Upper lobe of left lung (tissue), 6 donors: ENCODE measurements at regions not wholly inside any gene's neighbourhood (a gene's known extent, or its start where the extent isn't known, plus 50 kb on each side); places are given as distances from the start of the nearest gene placed in this dataset.

Source experiments
- ATAC-seq, 2 donors: fragments of 200-7000 bp; cut with Tn5 transposase; one replicate each; pipeline ENCODE4 v1.9.1; 2022; ENCODE audit warnings: mild to moderate bottlenecking in 2 of 2, moderate library complexity in 2 of 2; ENCODE audit not compliant: low FRiP score in 2 of 2
- DNase-seq, 2 donors: peaks; one replicate each; pipeline ENCODE4 v3.0.0-alpha.2; 2019 to 2020
- H3K27ac ChIP-seq, 4 donors: fragments of 200-600 bp; sonication (generic); one replicate each; pipeline ENCODE4 v1.5.1; 2016 to 2019
- H3K27me3 ChIP-seq, 4 donors: fragments of 200-600 bp; sonication (generic); one replicate each; pipeline ENCODE4 v1.5.1; 2017 to 2019
- H3K36me3 ChIP-seq, 4 donors: fragments of 200-600 bp; sonication (generic); one replicate each; pipeline ENCODE4 v1.5.1; 2016 to 2019
- H3K4me1 ChIP-seq, 4 donors: fragments of 200-600 bp; sonication (generic); one replicate each; pipeline ENCODE4 v1.5.1; 2018 to 2019
- H3K4me3 ChIP-seq, 4 donors: fragments of 200-600 bp; sonication (generic); one replicate each; pipeline ENCODE4 v1.5.1; 2017 to 2019; ENCODE audit warnings: mild to moderate bottlenecking in 2 of 4, moderate library complexity in 1 of 4
- H3K9me3 ChIP-seq, 4 donors: fragments of 200-600 bp; sonication (generic); one replicate each; pipeline ENCODE4 v1.5.1; 2018 to 2019
- CTCF ChIP-seq, 6 experiments: fragments of 450-650 bp in 4 of 6; fragments of 200-600 bp in 2 of 6; sonication (generic) in 2 of 6; IDR thresholded peaks; one replicate each; pipeline ENCODE4 v1.5.1; 2016 to 2019; ENCODE audit warnings: antibody characterized with exemption in 6 of 6
- EP300 ChIP-seq, 4 donors: sonication (generic); formaldehyde crosslinking; IDR thresholded peaks; one replicate each; pipeline ENCODE4 v1.5.1; 2017; ENCODE audit warnings: antibody characterized with exemption in 4 of 4, control low read depth in 2 of 4
- POLR2A ChIP-seq, 4 donors: fragments of 450-650 bp; IDR thresholded peaks; one replicate each; pipeline ENCODE4 v1.5.1; 2016 to 2017; ENCODE audit warnings: antibody characterized with exemption in 4 of 4, mild to moderate bottlenecking in 2 of 4
- POLR2AphosphoS5 ChIP-seq, 2 donors: sonication (generic); formaldehyde crosslinking; IDR thresholded peaks; one replicate each; pipeline ENCODE4 v1.5.1; 2017; ENCODE audit warnings: antibody characterized with exemption in 2 of 2
- WGBS, 2 donors: methylation state at CpG; one replicate each; pipeline ENCODE4 v1.1.5; 2017 to 2018; 5-methylcytosine and 5-hydroxymethylcytosine counted together
- donor health status: DM: no; HTN: no; CAD: no; lungs with moderate emphysema.
- donor health status: DM: no; HTN: yes; CAD: no; lungs with severe emphysema.

GRCh38 chr20:39547546-39548408 lies 585.6 kb downstream of the DHX35 start:
- DNase-seq, result no peak
- H3K4me3 ChIP-seq, result no peak overlapping the region
- TF ChIP-seq CTCF (IDR thresholded peaks at IDR 0.05) (no peak), EP300 (IDR thresholded peaks at IDR 0.05) (no peak), POLR2AphosphoS5 (IDR thresholded peaks at IDR 0.05) (no peak), POLR2A (IDR thresholded peaks at IDR 0.05) (no peak)
- peaks cover 0 to 11% (median 0%) of the 10 kb centered on the region in 4 donors for H3K4me1 ChIP-seq
- no peaks in the 10 kb centered on the region for H3K36me3 ChIP-seq
- H3K27me3 ChIP-seq, result no peaks in the 10 kb centered on the region
- H3K9me3 ChIP-seq, result no peaks in the 10 kb centered on the region
- no peak for ATAC-seq
- WGBS, 2 donors, result 59 to 70% methylated on average over 6 of the region's 6 CpGs
- no peak overlapping the region for H3K27ac ChIP-seq

DNA sequence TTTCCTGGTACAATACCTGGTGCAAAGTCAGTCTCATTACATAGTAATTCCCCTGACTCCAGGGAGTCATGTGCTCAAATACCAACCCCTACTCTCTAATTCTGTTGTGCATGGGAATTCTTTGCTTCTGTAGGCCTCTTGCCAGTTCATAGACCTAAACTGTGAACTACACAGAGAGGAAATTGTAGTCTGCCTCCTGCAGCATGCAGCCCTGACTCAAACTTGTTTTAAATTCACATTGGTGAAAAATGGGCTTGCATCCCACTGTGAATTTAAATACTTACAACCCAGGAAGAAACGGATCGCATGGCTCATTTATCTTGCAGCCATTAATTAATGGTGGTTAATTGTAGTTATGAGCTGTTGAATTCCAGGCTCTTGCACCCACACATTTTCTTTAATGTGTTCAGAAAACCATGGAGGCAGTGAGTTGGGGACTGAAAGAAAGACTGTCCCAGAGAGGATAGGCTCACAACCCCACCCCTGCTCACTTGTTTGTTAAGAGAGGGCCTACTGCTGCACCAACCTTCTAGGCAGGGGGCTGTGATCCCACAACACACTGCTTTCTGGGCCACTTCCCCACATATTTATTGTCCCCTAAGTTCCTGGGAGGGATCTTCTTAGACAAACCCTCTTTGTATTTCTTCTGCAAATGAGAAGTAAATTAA lies 579.1 kb downstream of the DHX35 start:
- no peaks in the 10 kb centered on the region for H3K36me3 ChIP-seq
- H3K4me1 ChIP-seq, result no peaks in the 10 kb centered on the region
- no peaks in the 10 kb centered on the region for H3K9me3 ChIP-seq
- no peaks in the 10 kb centered on the region for H3K27me3 ChIP-seq
- WGBS, 2 donors, result 77 to 91% methylated on average over 2 of the region's 2 CpGs
- no peak for DNase-seq
- H3K4me3 ChIP-seq, result no peak overlapping the region
- no peak overlapping the region for H3K27ac ChIP-seq
- ATAC-seq, result no peak
- TF ChIP-seq POLR2AphosphoS5 (IDR thresholded peaks at IDR 0.05), result no peak
- TF ChIP-seq POLR2A (IDR thresholded peaks at IDR 0.05), result no peak
- no peak for TF ChIP-seq EP300 (IDR thresholded peaks at IDR 0.05)
- TF ChIP-seq CTCF (IDR thresholded peaks at IDR 0.05), result no peak

GRCh38 chr20:39538317-39538716 lies 576.2 kb downstream of the DHX35 start:
- Histone ChIP-seq H3K36me3 (no peaks in the 10 kb centered on the region), H3K4me3 (no peak overlapping the region), H3K4me1 (no peaks in the 10 kb centered on the region), H3K27me3 (no peaks in the 10 kb centered on the region), H3K9me3 (no peaks in the 10 kb centered on the region), H3K27ac (no peak overlapping the region)
- ATAC-seq, result no peak
- no peak for TF ChIP-seq CTCF (IDR thresholded peaks at IDR 0.05)
- TF ChIP-seq EP300 (IDR thresholded peaks at IDR 0.05), result no peak
- TF ChIP-seq POLR2AphosphoS5 (IDR thresholded peaks at IDR 0.05), result no peak
- TF ChIP-seq POLR2A (IDR thresholded peaks at IDR 0.05), result no peak
- no peak for DNase-seq

GRCh38 chr20:39535301-39535700 lies 573.2 kb downstream of the DHX35 start:
- TF ChIP-seq POLR2AphosphoS5 (IDR thresholded peaks at IDR 0.05), result no peak
- TF ChIP-seq POLR2A (IDR thresholded peaks at IDR 0.05), result no peak
- TF ChIP-seq EP300 (IDR thresholded peaks at IDR 0.05), result no peak
- no peak for TF ChIP-seq CTCF (IDR thresholded peaks at IDR 0.05)
- H3K36me3 ChIP-seq, result no peaks in the 10 kb centered on the region
- no peak overlapping the region for H3K27ac ChIP-seq
- WGBS, 2 donors, result 88 to 95% methylated on average over 1 of the region's 1 CpG
- H3K4me1 ChIP-seq, result no peaks in the 10 kb centered on the region
- no peak for DNase-seq
- no peak overlapping the region for H3K4me3 ChIP-seq
- H3K27me3 ChIP-seq, result no peaks in the 10 kb centered on the region
- no peaks in the 10 kb centered on the region for H3K9me3 ChIP-seq
- no peak for ATAC-seq
